Peyer's patch (tissue), 4 donors: ENCODE measurements at regions not wholly inside any gene's neighbourhood (a gene's known extent, or its start where the extent isn't known, plus 50 kb on each side); places are given as distances from the start of the nearest gene placed in this dataset.

ENCODE experiments used
- CTCF ChIP-seq, 6 experiments: fragments of 450-650 bp in 4 of 6; fragments of 200-600 bp in 2 of 6; sonication (generic) in 1 of 6; IDR thresholded peaks; one replicate each; pipeline ENCODE4 v1.5.1; 2017 to 2019; ENCODE audit warnings: antibody characterized with exemption in 6 of 6, mild to moderate bottlenecking in 3 of 6, moderate library complexity in 1 of 6
- POLR2A ChIP-seq, 2 donors: fragments of 450-650 bp; IDR thresholded peaks; one replicate each; pipeline ENCODE4 v1.5.1; 2017; ENCODE audit warnings: antibody characterized with exemption in 2 of 2, mild to moderate bottlenecking in 2 of 2, moderate library complexity in 2 of 2

GRCh38 chr13:85725433-85725832, 73.8 kb downstream of the SLITRK6 start:
- no peak for TF ChIP-seq POLR2A (IDR thresholded peaks at IDR 0.05)
- no peak for TF ChIP-seq CTCF (IDR thresholded peaks at IDR 0.05)
